GM10248 (cell line): ENCODE measurements at regions not wholly inside any gene's neighbourhood (a gene's known extent, or its start where the extent isn't known, plus 50 kb on each side); places are given as distances from the start of the nearest gene placed in this dataset.

Source experiments
- CTCF ChIA-PET: fragments of 300-600 bp; sonication (Branson Sonifier 250); formaldehyde crosslinking; extraction: SDS; loops from one replicate; lab custom pipeline; 2021; ENCODE audit warnings: antibody characterized with exemption; lab: Yijun Ruan, JAX
- POLR2A ChIA-PET: fragments of 350-650 bp; sonication (Branson Sonifier 250); formaldehyde crosslinking; extraction: SDS; loops from one replicate; lab custom pipeline; 2020; ENCODE audit warnings: antibody characterized with exemption; lab: Yijun Ruan, JAX
- DNase-seq: peaks from one replicate; pipeline ENCODE4 v3.0.0; 2012; ENCODE audit errors: extremely low spot score
- TF ChIP-seq, protein P1 (sequence below): IDR thresholded peaks from 2 replicates; pipeline ENCODE4 v1.5.1; 2012; ENCODE audit warnings: mild to moderate bottlenecking, low read depth; ENCODE audit errors: extremely low read depth, missing control alignments, control extremely low read depth

DNA sequence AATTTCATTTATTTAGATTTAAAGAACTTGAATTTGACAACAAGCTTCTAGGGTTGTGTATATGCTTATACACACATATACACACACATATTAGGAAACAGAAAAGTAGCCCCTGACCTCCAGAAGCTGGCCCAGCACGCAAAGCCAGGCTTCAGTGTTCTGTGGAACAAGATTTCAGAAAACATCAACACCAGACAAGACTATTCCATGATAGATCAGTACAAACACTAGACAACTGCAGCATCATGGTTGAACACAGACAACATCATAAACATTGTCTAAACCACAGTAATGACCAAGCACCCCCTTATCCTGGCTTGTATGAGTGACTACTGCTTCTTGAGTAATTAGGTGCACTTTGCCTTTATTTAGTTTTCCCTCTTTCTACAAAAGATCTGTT, 457.6 kb downstream of the TMEM182 start:
- TF ChIP-seq, protein P1, sequence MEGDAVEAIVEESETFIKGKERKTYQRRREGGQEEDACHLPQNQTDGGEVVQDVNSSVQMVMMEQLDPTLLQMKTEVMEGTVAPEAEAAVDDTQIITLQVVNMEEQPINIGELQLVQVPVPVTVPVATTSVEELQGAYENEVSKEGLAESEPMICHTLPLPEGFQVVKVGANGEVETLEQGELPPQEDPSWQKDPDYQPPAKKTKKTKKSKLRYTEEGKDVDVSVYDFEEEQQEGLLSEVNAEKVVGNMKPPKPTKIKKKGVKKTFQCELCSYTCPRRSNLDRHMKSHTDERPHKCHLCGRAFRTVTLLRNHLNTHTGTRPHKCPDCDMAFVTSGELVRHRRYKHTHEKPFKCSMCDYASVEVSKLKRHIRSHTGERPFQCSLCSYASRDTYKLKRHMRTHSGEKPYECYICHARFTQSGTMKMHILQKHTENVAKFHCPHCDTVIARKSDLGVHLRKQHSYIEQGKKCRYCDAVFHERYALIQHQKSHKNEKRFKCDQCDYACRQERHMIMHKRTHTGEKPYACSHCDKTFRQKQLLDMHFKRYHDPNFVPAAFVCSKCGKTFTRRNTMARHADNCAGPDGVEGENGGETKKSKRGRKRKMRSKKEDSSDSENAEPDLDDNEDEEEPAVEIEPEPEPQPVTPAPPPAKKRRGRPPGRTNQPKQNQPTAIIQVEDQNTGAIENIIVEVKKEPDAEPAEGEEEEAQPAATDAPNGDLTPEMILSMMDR = no peak
- POLR2A ChIA-PET = no interaction called here
- DNase-seq = no peak
- CTCF ChIA-PET = no interaction called here

DNA sequence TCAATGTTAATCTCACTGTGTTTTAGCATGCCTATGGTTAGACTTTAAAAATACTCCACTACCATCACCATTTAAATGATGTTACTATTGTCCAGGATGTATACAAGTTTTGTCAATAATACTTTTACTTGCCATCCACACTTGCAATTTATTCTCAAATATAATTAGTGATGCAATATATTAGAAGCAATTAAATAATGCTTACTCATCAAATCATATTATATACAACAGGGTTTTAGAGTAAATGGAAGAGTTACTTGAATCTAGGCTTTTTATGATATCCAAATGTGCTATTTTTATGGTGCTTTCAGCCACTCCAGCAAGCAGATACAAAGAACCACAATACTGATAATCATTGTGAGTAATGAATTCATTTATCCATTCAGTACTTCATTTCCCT, 461.1 kb downstream of the TMEM182 start:
- TF ChIP-seq, protein P1 = no peak
- no peak for DNase-seq
- ChIA-PET POLR2A (no interaction called here), CTCF (no interaction called here)

DNA sequence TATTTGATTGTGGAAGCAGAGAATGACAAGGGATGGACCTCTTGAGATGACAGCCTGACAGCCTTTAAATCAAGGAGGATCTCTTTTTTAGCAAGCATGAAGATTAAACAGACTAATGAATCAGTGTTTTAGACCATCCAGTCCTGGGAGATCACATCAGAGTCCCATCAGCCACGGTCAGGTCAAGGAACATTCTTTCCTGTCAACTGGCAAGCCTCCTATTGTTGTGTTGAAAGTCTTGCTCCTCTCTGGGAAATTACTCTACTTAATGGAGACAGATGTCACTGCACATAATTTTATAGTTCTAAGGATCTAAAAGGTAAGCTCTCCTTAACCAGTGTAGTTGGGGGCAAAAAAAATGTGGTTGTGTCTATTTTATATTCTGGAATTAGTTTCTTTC, 469.0 kb downstream of the TMEM182 start:
- no peak for DNase-seq
- TF ChIP-seq, protein P1 = no peak
- ChIA-PET CTCF (no interaction called here), POLR2A (no interaction called here)

DNA sequence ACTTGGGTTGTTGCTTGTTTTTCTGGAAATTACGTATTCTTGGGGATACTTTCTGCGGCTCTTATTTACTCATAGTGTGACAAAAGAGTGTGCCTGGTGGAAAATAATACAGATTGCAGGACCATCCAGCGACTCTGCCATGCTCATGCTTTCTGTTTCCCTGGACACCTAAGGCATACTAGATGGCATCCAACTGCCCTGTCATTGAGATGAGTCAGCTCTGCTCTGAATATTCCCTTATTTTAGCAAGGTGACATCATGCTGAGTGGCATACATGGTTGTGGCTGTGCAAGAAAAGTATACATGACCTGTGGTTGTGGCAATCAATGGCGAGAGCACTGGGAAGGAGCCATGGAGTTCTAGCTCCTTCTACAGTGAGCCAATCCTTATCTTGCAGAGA, 471.0 kb downstream of the TMEM182 start:
- DNase-seq = no peak
- TF ChIP-seq, protein P1 = no peak
- ChIA-PET CTCF (interaction anchor here (1.3 kb wide), 1 partner anchor 11 kb away, joined by 3 read pairs; no protein-coding TSS in a partner anchor), POLR2A (no interaction called here)

DNA sequence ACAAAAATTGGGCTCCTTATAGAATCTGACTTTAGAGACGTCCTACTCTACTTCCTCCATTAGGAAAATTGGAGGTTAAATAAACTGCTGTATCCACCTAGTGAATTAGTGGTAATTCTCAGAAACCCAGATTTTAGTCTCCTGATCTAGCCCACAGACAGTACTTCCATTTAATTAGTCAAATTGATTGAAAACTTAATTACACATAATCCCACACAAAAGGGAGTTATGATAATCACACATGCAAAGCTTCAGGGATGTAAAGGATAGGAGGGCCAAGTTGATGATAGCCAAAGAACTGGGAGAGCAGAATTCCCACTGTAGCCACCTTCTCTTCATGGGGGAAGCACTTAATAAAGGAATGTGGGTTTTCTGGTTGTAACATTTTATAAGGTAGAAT, 471.9 kb downstream of the TMEM182 start:
- no peak for DNase-seq
- POLR2A ChIA-PET = no interaction called here
- CTCF ChIA-PET = no interaction called here
- TF ChIP-seq, protein P1 = no peak

DNA sequence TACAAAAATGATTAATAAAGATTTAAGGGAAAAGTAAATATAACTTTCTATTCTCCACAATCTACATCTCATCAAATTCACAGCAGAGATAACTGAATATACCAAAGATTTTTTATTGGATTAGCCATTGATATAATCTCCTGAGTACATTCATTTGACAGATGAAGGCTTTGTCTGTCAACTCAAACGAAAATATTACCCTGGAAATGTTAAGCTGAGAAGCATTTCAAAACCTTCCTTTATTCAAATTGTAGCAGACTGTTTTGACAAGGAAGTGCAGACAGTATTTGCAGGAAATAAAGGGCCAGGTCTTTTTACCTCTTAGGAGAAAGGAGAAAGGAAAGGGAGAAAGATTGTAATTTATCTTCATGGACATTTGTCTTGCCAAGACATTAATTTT, 473.5 kb downstream of the TMEM182 start:
- ChIA-PET CTCF (interaction anchor here (1.0 to 1.5 kb wide), 3 partner anchors 9 to 14 kb away, joined by 3 to 5 read pairs (median 4); no protein-coding TSS in a partner anchor), POLR2A (no interaction called here)
- TF ChIP-seq, protein P1 = no peak
- no peak for DNase-seq

DNA sequence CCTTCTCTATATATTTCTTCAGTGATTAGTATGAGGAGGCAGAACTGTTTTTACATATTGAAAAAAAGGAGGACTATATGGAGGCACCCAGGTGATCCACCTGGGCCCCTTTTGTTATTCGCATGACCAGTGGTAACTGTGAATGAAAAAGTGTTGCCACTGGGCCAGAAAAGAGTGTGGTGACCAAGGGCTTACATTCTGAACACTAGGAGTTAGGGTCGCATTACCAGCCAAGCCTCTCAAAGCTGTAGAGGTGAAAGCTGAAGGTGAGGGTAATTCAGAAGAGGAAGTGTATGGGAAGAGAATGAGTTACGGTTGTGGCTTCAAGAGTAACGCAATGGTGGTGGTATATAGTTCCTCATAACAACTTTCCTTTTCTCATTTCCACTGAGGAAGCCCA, 487.6 kb downstream of the TMEM182 start:
- ChIA-PET CTCF (no interaction called here), POLR2A (no interaction called here)
- no peak for DNase-seq
- TF ChIP-seq, protein P1 = no peak
